H1 (cell line): ENCODE measurements at regions not wholly inside any gene's neighbourhood (a gene's known extent, or its start where the extent isn't known, plus 50 kb on each side); places are given as distances from the start of the nearest gene placed in this dataset.

Source experiments
- CTCF ChIA-PET: fragments of 300-600 bp; sonication (Branson Sonifier 250); formaldehyde crosslinking; loops from one replicate; lab custom pipeline; 2021; ENCODE audit not compliant: partially characterized antibody; lab: Charles Lee
- POLR2A ChIA-PET: fragments of 300-600 bp; sonication (Branson Sonifier 250); formaldehyde crosslinking; loops from one replicate; lab custom pipeline; 2021; ENCODE audit warnings: inconsistent platforms; ENCODE audit not compliant: partially characterized antibody; lab: Charles Lee
- DNase-seq, 2 experiments: peaks; one replicate each; pipeline versions ENCODE4 v3.0.0 to v3.0.0-alpha.2; 2010 to 2022; ENCODE audit warnings: low spot score in 2 of 2, low read depth in 1 of 2, mixed read lengths in 1 of 2
- FAIRE-seq: peaks from 2 replicates; lab custom pipeline; 2011; peaks lifted over from hg19 to GRCh38; lab: Jason Lieb, UNC
- H2AFZ ChIP-seq: 2 replicates; pipeline ENCODE4 v1.8.1; 2012; ENCODE audit warnings: low read length, inconsistent platforms
- H2AK5ac ChIP-seq: 2 replicates; pipeline ENCODE4 v1.6.1; 2013; ENCODE audit warnings: low read depth, low read length
- H2BK120ac ChIP-seq: replicated peaks from 2 replicates; pipeline ENCODE3; 2013; ENCODE audit warnings: low read depth, low read length, inconsistent platforms
- H2BK12ac ChIP-seq: 2 replicates; pipeline ENCODE4 v1.6.1; 2013; ENCODE audit warnings: low read depth, low read length
- H2BK15ac ChIP-seq: 2 replicates; pipeline ENCODE4 v1.6.1; 2013; ENCODE audit warnings: low read length
- H2BK20ac ChIP-seq: 2 replicates; pipeline ENCODE4 v1.6.1; 2013; ENCODE audit warnings: low read length
- H2BK5ac ChIP-seq: 2 replicates; pipeline ENCODE4 v1.6.1; 2013; ENCODE audit warnings: low read depth, low read length
- H3K14ac ChIP-seq: 2 replicates; pipeline ENCODE4 v1.6.1; 2013; ENCODE audit warnings: inconsistent platforms; ENCODE audit not compliant: insufficient read length
- H3K18ac ChIP-seq: 2 replicates; pipeline ENCODE4 v1.6.1; 2013; ENCODE audit warnings: low read length; ENCODE audit errors: extremely low read depth
- H3K23ac ChIP-seq: 2 replicates; pipeline ENCODE4 v1.6.1; 2013; ENCODE audit warnings: inconsistent platforms; ENCODE audit not compliant: insufficient read length
- H3K23me2 ChIP-seq: 2 replicates; pipeline ENCODE4 v1.6.1; 2013; ENCODE audit warnings: low read depth, low read length
- H3K27ac ChIP-seq: 2 replicates; pipeline ENCODE4 v1.6.1; 2011; ENCODE audit warnings: low read depth, low read length, inconsistent platforms
- H3K27me3 ChIP-seq, 4 experiments: replicated peaks in 1 of 4; 1 replicate in 1 of 4; 2 replicates in 3 of 4; pipeline versions ENCODE4 v1.6.1 to v1.8.1; 2011 to 2013; ENCODE audit warnings: low read length in 3 of 4, mild to moderate bottlenecking in 3 of 4, inconsistent platforms in 2 of 4, mixed read lengths in 2 of 4, moderate library complexity in 1 of 4; ENCODE audit not compliant: control insufficient read depth in 3 of 4, insufficient read depth in 3 of 4; ENCODE audit errors: extremely low read depth in 1 of 4
- H3K36me3 ChIP-seq, 4 experiments: 2 replicates each; pipeline versions ENCODE4 v1.6.1 to v1.8.1; 2011 to 2013; ENCODE audit warnings: mild to moderate bottlenecking in 4 of 4, low read length in 3 of 4, moderate library complexity in 2 of 4, control low read depth in 1 of 4, inconsistent platforms in 1 of 4; ENCODE audit not compliant: insufficient read depth in 4 of 4, control insufficient read depth in 2 of 4
- H3K4ac ChIP-seq: replicated peaks from 2 replicates; pipeline ENCODE3; 2013; ENCODE audit warnings: low read length, low read depth, mixed read lengths, inconsistent platforms; ENCODE audit not compliant: insufficient read length
- H3K4me1 ChIP-seq, 4 experiments: replicated peaks in 1 of 4; 1 replicate in 1 of 4; 2 replicates in 3 of 4; pipeline versions ENCODE4 v1.6.1 to v1.8.1; 2011 to 2013; ENCODE audit warnings: low read length in 3 of 4, inconsistent platforms in 2 of 4, mixed read lengths in 1 of 4; ENCODE audit not compliant: insufficient read depth in 4 of 4, control insufficient read depth in 3 of 4
- H3K4me2 ChIP-seq, 2 experiments: 2 replicates each; pipeline versions ENCODE4 v1.6.1 to v1.8.1; 2011 to 2013; ENCODE audit warnings: low read depth in 2 of 2, low read length in 2 of 2, control low read depth in 1 of 2, inconsistent platforms in 1 of 2, mild to moderate bottlenecking in 1 of 2; ENCODE audit not compliant: insufficient read depth in 1 of 2
- H3K4me3 ChIP-seq, 4 experiments: fragments of 200-600, 300-600 bp in 1 of 4; sonication (generic), shearing (Covaris generic), sonication (Bioruptor Twin) in 1 of 4; 2 replicates each; pipeline versions ENCODE4 v1.5.1 to v1.8.1; 2011 to 2016; ENCODE audit warnings: low read length in 4 of 4, low read depth in 3 of 4, control low read depth in 2 of 4, inconsistent platforms in 2 of 4, mild to moderate bottlenecking in 2 of 4, mixed read lengths in 1 of 4, moderate library complexity in 1 of 4; ENCODE audit not compliant: insufficient read depth in 2 of 4; ENCODE audit errors: extremely low read depth in 1 of 4
- H3K56ac ChIP-seq: replicated peaks from 2 replicates; pipeline ENCODE3; 2013; ENCODE audit warnings: low read depth, mild to moderate bottlenecking, mixed read lengths, low read length, inconsistent platforms; ENCODE audit not compliant: insufficient read length
- H3K79me1 ChIP-seq: 2 replicates; pipeline ENCODE4 v1.6.1; 2013; ENCODE audit warnings: low read depth, low read length, control low read depth
- H3K79me2 ChIP-seq, 2 experiments: 2 replicates each; pipeline versions ENCODE4 v1.6.1 to v1.8.1; 2012 to 2013; ENCODE audit warnings: low read length in 2 of 2, mild to moderate bottlenecking in 2 of 2, inconsistent platforms in 1 of 2; ENCODE audit not compliant: insufficient read depth in 2 of 2, control insufficient read depth in 1 of 2
- H3K9ac ChIP-seq, 4 experiments: replicated peaks in 1 of 4; 1 replicate in 1 of 4; 2 replicates in 3 of 4; pipeline versions ENCODE4 v1.6.1 to v1.8.1; 2011 to 2013; ENCODE audit warnings: low read depth in 3 of 4, low read length in 3 of 4, control low read depth in 2 of 4, mild to moderate bottlenecking in 2 of 4, moderate library complexity in 2 of 4, inconsistent platforms in 1 of 4; ENCODE audit errors: extremely low read depth in 1 of 4
- H3K9me3 ChIP-seq, 2 experiments: 2 replicates each; pipeline versions ENCODE4 v1.6.1 to v1.8.1; 2012 to 2013; ENCODE audit warnings: mild to moderate bottlenecking in 2 of 2, moderate library complexity in 2 of 2, control low read depth in 1 of 2, inconsistent platforms in 1 of 2, low read depth in 1 of 2, low read length in 1 of 2, mixed read lengths in 1 of 2; ENCODE audit not compliant: insufficient read depth in 2 of 2
- H4K20me1 ChIP-seq, 2 experiments: replicated peaks in 1 of 2; 2 replicates each; pipeline versions ENCODE3 to v1.8.1; 2011 to 2013; ENCODE audit warnings: inconsistent platforms in 2 of 2, low read length in 2 of 2, mild to moderate bottlenecking in 1 of 2; ENCODE audit not compliant: insufficient read depth in 2 of 2, control insufficient read depth in 1 of 2
- H4K5ac ChIP-seq: 2 replicates; pipeline ENCODE4 v1.6.1; 2013; ENCODE audit warnings: low read length, low read depth, mixed read lengths, inconsistent platforms; ENCODE audit not compliant: insufficient read length
- H4K8ac ChIP-seq: 2 replicates; pipeline ENCODE4 v1.8.0; 2013; ENCODE audit warnings: mild to moderate bottlenecking, moderate library complexity, low read length, inconsistent platforms; ENCODE audit not compliant: insufficient read depth; ENCODE audit errors: extremely low read depth
- H4K91ac ChIP-seq: replicated peaks from 2 replicates; pipeline ENCODE3; 2013; ENCODE audit warnings: low read length, mixed read lengths, inconsistent platforms; ENCODE audit not compliant: insufficient read length
- ASH2L ChIP-seq: fragments of 200-600, 300-600 bp; sonication (generic); IDR thresholded peaks from one replicate; pipeline ENCODE4 v1.7.1; 2017; ENCODE audit warnings: low read length
- EGR1 ChIP-seq: IDR thresholded peaks from 2 replicates; pipeline ENCODE4 v1.6.1; 2011; ENCODE audit warnings: low read depth, low read length, borderline replicate concordance
- FOSL1 ChIP-seq: IDR thresholded peaks from 2 replicates; pipeline ENCODE4 v1.6.1; 2011; ENCODE audit warnings: mild to moderate bottlenecking, low read depth, low read length, moderate library complexity; ENCODE audit not compliant: insufficient read depth
- GTF2F1 ChIP-seq: IDR thresholded peaks from 2 replicates; pipeline ENCODE4 v1.6.1; 2012; ENCODE audit warnings: low read depth, low read length, improper control_type of control experiment, borderline replicate concordance
- KDM4A ChIP-seq: IDR thresholded peaks from one replicate; pipeline ENCODE4 v1.7.1; 2012; ENCODE audit warnings: low read depth, mild to moderate bottlenecking, moderate library complexity, low read length, inconsistent platforms; ENCODE audit not compliant: severe bottlenecking
- MAFK ChIP-seq: IDR thresholded peaks from 2 replicates; pipeline ENCODE4 v1.6.1; 2012; ENCODE audit warnings: low read depth, mild to moderate bottlenecking, improper control_type of control experiment, low read length
- POU5F1 ChIP-seq: IDR thresholded peaks from 2 replicates; pipeline ENCODE4 v1.6.1; 2011; ENCODE audit warnings: low read depth, mild to moderate bottlenecking, low read length, moderate library complexity
- SRF ChIP-seq: IDR thresholded peaks from 2 replicates; pipeline ENCODE4 v1.6.1; 2011; ENCODE audit warnings: mild to moderate bottlenecking, low read depth, low read length, moderate library complexity
- TCF12 ChIP-seq: IDR thresholded peaks from 2 replicates; pipeline ENCODE4 v1.6.1; 2011; ENCODE audit warnings: low read depth, mild to moderate bottlenecking, low read length
- TF ChIP-seq, protein P1 (sequence below): IDR thresholded peaks from 2 replicates; pipeline ENCODE4 v1.6.1; 2012; ENCODE audit warnings: inconsistent platforms
- TF ChIP-seq, protein P2 (sequence below), 3 experiments: IDR thresholded peaks; 1 replicate in 2 of 3; 2 replicates in 1 of 3; pipeline versions ENCODE4 v1.5.1 to v1.6.1; 2011; ENCODE audit warnings: low read length in 3 of 3, mild to moderate bottlenecking in 3 of 3, inconsistent platforms in 2 of 3, low read depth in 1 of 3, moderate library complexity in 1 of 3; ENCODE audit not compliant: insufficient read depth in 1 of 3; ENCODE audit errors: control extremely low read depth in 1 of 3
- TF ChIP-seq, protein P3 (sequence below): IDR thresholded peaks from 2 replicates; pipeline ENCODE4 v1.6.1; 2012; ENCODE audit warnings: inconsistent platforms

DNA sequence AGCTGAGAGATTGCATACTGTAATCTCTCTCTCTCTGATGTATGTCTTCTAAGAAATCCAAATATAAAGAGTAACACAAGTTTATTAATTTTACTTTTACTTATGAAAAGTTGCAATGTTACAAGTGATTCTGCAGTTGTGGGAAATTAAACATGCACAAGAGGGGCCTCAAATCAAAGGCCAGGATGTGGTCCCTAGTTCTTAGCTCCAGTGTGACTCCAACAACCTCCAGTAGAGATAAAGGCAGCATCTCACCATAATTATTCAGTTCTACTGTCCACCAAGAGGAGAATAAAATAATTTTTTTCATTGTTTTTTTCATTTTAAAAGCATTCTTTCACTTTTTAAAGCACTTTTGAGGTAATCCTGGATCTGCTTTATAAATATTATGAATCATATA is 223.3 kb downstream of the RAP2B start:
- Histone ChIP-seq H3K9me3 (no peaks in the 10 kb centered on the region), H3K4me2 (no peak overlapping the region), H3K23me2 (no peaks in the 10 kb centered on the region), H3K23ac (no peak overlapping the region), H2BK20ac (no peak overlapping the region), H4K8ac (no peak overlapping the region), H2AK5ac (no peak overlapping the region), H4K91ac (no peak overlapping the region), H3K4me1 (no peaks in the 10 kb centered on the region), H3K79me2 (no peaks in the 10 kb centered on the region), H3K4ac (no peak overlapping the region), H4K20me1 (no peaks in the 10 kb centered on the region), H3K36me3 (no peaks in the 10 kb centered on the region), H2BK15ac (no peak overlapping the region), H3K18ac (no peak overlapping the region), H3K14ac (no peak overlapping the region), H3K79me1 (no peaks in the 10 kb centered on the region), H3K4me3 (no peak overlapping the region), H3K9ac (no peak overlapping the region), H4K5ac (no peak overlapping the region), H2BK5ac (no peak overlapping the region), H3K56ac (no peak overlapping the region), H2BK12ac (no peak overlapping the region), H3K27me3 (no peaks in the 10 kb centered on the region), H3K27ac (no peak overlapping the region), H2AFZ (no peak overlapping the region), H2BK120ac (no peak overlapping the region)
- DNase-seq = no peak
- ChIA-PET POLR2A (no interaction called here), CTCF (no interaction called here)
- no peak for FAIRE-seq
- TF ChIP-seq POU5F1 = no peak
- TF ChIP-seq MAFK = no peak
- TF ChIP-seq SRF = no peak
- TF ChIP-seq GTF2F1 = no peak
- no peak for TF ChIP-seq KDM4A
- TF ChIP-seq FOSL1 = no peak
- TF ChIP-seq, protein P1, sequence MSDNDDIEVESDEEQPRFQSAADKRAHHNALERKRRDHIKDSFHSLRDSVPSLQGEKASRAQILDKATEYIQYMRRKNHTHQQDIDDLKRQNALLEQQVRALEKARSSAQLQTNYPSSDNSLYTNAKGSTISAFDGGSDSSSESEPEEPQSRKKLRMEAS = no peak
- TF ChIP-seq ASH2L = no peak
- no peak for TF ChIP-seq EGR1
- TF ChIP-seq, protein P2, sequence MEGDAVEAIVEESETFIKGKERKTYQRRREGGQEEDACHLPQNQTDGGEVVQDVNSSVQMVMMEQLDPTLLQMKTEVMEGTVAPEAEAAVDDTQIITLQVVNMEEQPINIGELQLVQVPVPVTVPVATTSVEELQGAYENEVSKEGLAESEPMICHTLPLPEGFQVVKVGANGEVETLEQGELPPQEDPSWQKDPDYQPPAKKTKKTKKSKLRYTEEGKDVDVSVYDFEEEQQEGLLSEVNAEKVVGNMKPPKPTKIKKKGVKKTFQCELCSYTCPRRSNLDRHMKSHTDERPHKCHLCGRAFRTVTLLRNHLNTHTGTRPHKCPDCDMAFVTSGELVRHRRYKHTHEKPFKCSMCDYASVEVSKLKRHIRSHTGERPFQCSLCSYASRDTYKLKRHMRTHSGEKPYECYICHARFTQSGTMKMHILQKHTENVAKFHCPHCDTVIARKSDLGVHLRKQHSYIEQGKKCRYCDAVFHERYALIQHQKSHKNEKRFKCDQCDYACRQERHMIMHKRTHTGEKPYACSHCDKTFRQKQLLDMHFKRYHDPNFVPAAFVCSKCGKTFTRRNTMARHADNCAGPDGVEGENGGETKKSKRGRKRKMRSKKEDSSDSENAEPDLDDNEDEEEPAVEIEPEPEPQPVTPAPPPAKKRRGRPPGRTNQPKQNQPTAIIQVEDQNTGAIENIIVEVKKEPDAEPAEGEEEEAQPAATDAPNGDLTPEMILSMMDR (IDR thresholded peaks at IDR 0.05; ENCODE audit: control extremely low read depth in 1 of 3, insufficient read depth in 1 of 3, low read depth in 1 of 3, low read length in 3 of 3) = no peak
- TF ChIP-seq TCF12 = no peak
- TF ChIP-seq, protein P3, sequence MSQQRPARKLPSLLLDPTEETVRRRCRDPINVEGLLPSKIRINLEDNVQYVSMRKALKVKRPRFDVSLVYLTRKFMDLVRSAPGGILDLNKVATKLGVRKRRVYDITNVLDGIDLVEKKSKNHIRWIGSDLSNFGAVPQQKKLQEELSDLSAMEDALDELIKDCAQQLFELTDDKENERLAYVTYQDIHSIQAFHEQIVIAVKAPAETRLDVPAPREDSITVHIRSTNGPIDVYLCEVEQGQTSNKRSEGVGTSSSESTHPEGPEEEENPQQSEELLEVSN = no peak
